ENCODE measurements at regions not wholly inside any gene's neighbourhood (a gene's known extent, or its start where the extent isn't known, plus 50 kb on each side); places are given as distances from the start of the nearest gene placed in this dataset.

GRCh38 chr3:30945291-30945690, 50.8 kb upstream of the GADL1 start:
- TF ChIP-seq CTCF (IDR thresholded peaks at IDR 0.05): no peak
- no peaks in the 10 kb centered on the region for H3K9me3 ChIP-seq
- no peaks in the 10 kb centered on the region for H3K36me3 ChIP-seq
- no peaks in the 10 kb centered on the region for H3K4me1 ChIP-seq
- intact Hi-C loops (cut with DNase I): no loop called here
- ATAC-seq (no peak), DNase-seq (no peak)
- no peak overlapping the region for H3K27ac ChIP-seq
- no peak overlapping the region for H3K4me3 ChIP-seq
- H3K27me3 ChIP-seq (ENCODE audit: low read depth): no peaks in the 10 kb centered on the region

- no peak for DNase-seq
- Histone ChIP-seq H3K27me3 (ENCODE audit: low read depth) (no peaks in the 10 kb centered on the region), H3K27ac (no peak overlapping the region), H3K4me1 (no peaks in the 10 kb centered on the region), H3K36me3 (no peaks in the 10 kb centered on the region), H3K9me3 (no peaks in the 10 kb centered on the region), H3K4me3 (no peak overlapping the region)
- intact Hi-C loops (cut with DNase I): no loop called here
- no peak for ATAC-seq
- no peak for TF ChIP-seq CTCF (IDR thresholded peaks at IDR 0.05)
These were observed 54.0 kb upstream of the GADL1 start for GRCh38 chr3:30948426-30948825.

GRCh38 chr3:30951826-30952225, 57.4 kb upstream of the GADL1 start:
- ATAC-seq (no peak), DNase-seq (no peak)
- Histone ChIP-seq H3K27ac (no peak overlapping the region), H3K4me1 (no peaks in the 10 kb centered on the region), H3K27me3 (ENCODE audit: low read depth) (no peaks in the 10 kb centered on the region), H3K36me3 (no peaks in the 10 kb centered on the region), H3K9me3 (no peaks in the 10 kb centered on the region), H3K4me3 (no peak overlapping the region)
- TF ChIP-seq CTCF (IDR thresholded peaks at IDR 0.05): no peak
- intact Hi-C loops (cut with DNase I): no loop called here

GRCh38 chr3:30952786-30953185, 58.3 kb upstream of the GADL1 start:
- Histone ChIP-seq H3K27ac (no peak overlapping the region), H3K4me1 (no peaks in the 10 kb centered on the region), H3K4me3 (no peak overlapping the region), H3K9me3 (no peaks in the 10 kb centered on the region), H3K36me3 (no peaks in the 10 kb centered on the region), H3K27me3 (ENCODE audit: low read depth) (no peaks in the 10 kb centered on the region)
- intact Hi-C loops (cut with DNase I): no loop called here
- TF ChIP-seq CTCF (IDR thresholded peaks at IDR 0.05): no peak
- ATAC-seq: no peak
- no peak for DNase-seq

GRCh38 chr3:30954426-30954825, 60.0 kb upstream of the GADL1 start:
- no peaks in the 10 kb centered on the region for H3K27me3 ChIP-seq (ENCODE audit: low read depth)
- H3K4me3 ChIP-seq: no peak overlapping the region
- TF ChIP-seq CTCF (IDR thresholded peaks at IDR 0.05): no peak
- H3K9me3 ChIP-seq: no peaks in the 10 kb centered on the region
- DNase-seq (no peak), ATAC-seq (no peak)
- no peak overlapping the region for H3K27ac ChIP-seq
- no peaks in the 10 kb centered on the region for H3K4me1 ChIP-seq
- intact Hi-C loops (cut with DNase I): no loop called here
- no peaks in the 10 kb centered on the region for H3K36me3 ChIP-seq

- no peak overlapping the region for H3K27ac ChIP-seq
- H3K4me3 ChIP-seq: no peak overlapping the region
- H3K4me1 ChIP-seq: no peaks in the 10 kb centered on the region
- DNase-seq: no peak
- no peak for TF ChIP-seq CTCF (IDR thresholded peaks at IDR 0.05)
- no peak for ATAC-seq
- H3K36me3 ChIP-seq: no peaks in the 10 kb centered on the region
- H3K27me3 ChIP-seq (ENCODE audit: low read depth): no peaks in the 10 kb centered on the region
- intact Hi-C loops (cut with DNase I): no loop called here
- H3K9me3 ChIP-seq: no peaks in the 10 kb centered on the region
These were observed 67.6 kb upstream of the GADL1 start for GRCh38 chr3:30962084-30962483.
